Parathyroid adenoma (tissue), 2 donors: ENCODE measurements at regions not wholly inside any gene's neighbourhood (a gene's known extent, or its start where the extent isn't known, plus 50 kb on each side); places are given as distances from the start of the nearest gene placed in this dataset.

Experiments
- H2AFZ ChIP-seq: fragments of 300-600 bp; sonication (generic); one replicate; pipeline ENCODE4 v1.7.0; 2017; ENCODE audit warnings: antibody characterized with exemption, mild to moderate bottlenecking
- H3K27ac ChIP-seq: fragments of 300-600 bp; sonication (generic); one replicate; pipeline ENCODE4 v1.7.0; 2017
- H3K27me3 ChIP-seq: fragments of 300-600 bp; sonication (generic); one replicate; pipeline ENCODE4 v1.7.0; 2017; ENCODE audit warnings: low read length; ENCODE audit not compliant: control insufficient read depth, insufficient read depth
- H3K36me3 ChIP-seq: fragments of 300-600 bp; sonication (generic); one replicate; pipeline ENCODE4 v1.7.0; 2017; ENCODE audit warnings: low read length; ENCODE audit not compliant: control insufficient read depth, insufficient read depth
- H3K4me1 ChIP-seq: fragments of 300-600 bp; sonication (generic); one replicate; pipeline ENCODE4 v1.7.0; 2017; ENCODE audit warnings: control low read depth
- H3K4me2 ChIP-seq: fragments of 300-600 bp; sonication (generic); one replicate; pipeline ENCODE4 v1.7.0; 2017; ENCODE audit warnings: low read length
- H3K4me3 ChIP-seq: fragments of 300-600 bp; sonication (generic); one replicate; pipeline ENCODE4 v1.7.0; 2017; ENCODE audit warnings: low read depth, low read length
- H3K79me2 ChIP-seq: fragments of 300-600 bp; sonication (generic); one replicate; pipeline ENCODE4 v1.7.0; 2017; ENCODE audit warnings: control low read depth
- H3K9ac ChIP-seq: fragments of 300-600 bp; sonication (generic); one replicate; pipeline ENCODE4 v1.7.0; 2017; ENCODE audit warnings: mild to moderate bottlenecking
- H3K9me3 ChIP-seq: fragments of 300-600 bp; sonication (generic); one replicate; pipeline ENCODE4 v1.7.0; 2017; ENCODE audit warnings: low read length; ENCODE audit not compliant: control insufficient read depth
- CTCF ChIP-seq: fragments of 300-600 bp; sonication (generic); IDR thresholded peaks from one replicate; pipeline ENCODE4 v1.7.0; 2017; ENCODE audit warnings: antibody characterized with exemption, mild to moderate bottlenecking
- donor health status: primary hyperparathyroidism.

GRCh38 chr18:39007031-39007902, 1441.7 kb upstream of the CELF4 start:
- Histone ChIP-seq H3K4me1 (no peaks in the 10 kb centered on the region), H2AFZ (no peak overlapping the region), H3K4me2 (no peak overlapping the region), H3K9ac (no peak overlapping the region), H3K79me2 (no peaks in the 10 kb centered on the region), H3K27ac (no peak overlapping the region), H3K9me3 (no peaks in the 10 kb centered on the region), H3K36me3 (no peaks in the 10 kb centered on the region), H3K27me3 (no peaks in the 10 kb centered on the region), H3K4me3 (no peak overlapping the region)
- TF ChIP-seq CTCF, result no peak

- H3K27ac ChIP-seq, result no peak overlapping the region
- H3K9me3 ChIP-seq, result no peaks in the 10 kb centered on the region
- H2AFZ ChIP-seq, result no peak overlapping the region
- H3K36me3 ChIP-seq, result no peaks in the 10 kb centered on the region
- H3K79me2 ChIP-seq, result no peaks in the 10 kb centered on the region
- H3K4me2 ChIP-seq, result no peak overlapping the region
- no peak overlapping the region for H3K9ac ChIP-seq
- TF ChIP-seq CTCF, result no peak
- no peaks in the 10 kb centered on the region for H3K27me3 ChIP-seq
- no peaks in the 10 kb centered on the region for H3K4me1 ChIP-seq
- H3K4me3 ChIP-seq, result no peak overlapping the region
Measured at GRCh38 chr18:38996056-38996455, 1430.5 kb upstream of the CELF4 start.

GRCh38 chr18:38993342-38993741, 1427.7 kb upstream of the CELF4 start:
- H3K4me1 ChIP-seq, result no peaks in the 10 kb centered on the region
- no peak for TF ChIP-seq CTCF
- no peak overlapping the region for H2AFZ ChIP-seq
- no peaks in the 10 kb centered on the region for H3K36me3 ChIP-seq
- H3K9ac ChIP-seq, result no peak overlapping the region
- H3K27ac ChIP-seq, result no peak overlapping the region
- H3K4me2 ChIP-seq, result no peak overlapping the region
- H3K9me3 ChIP-seq, result no peaks in the 10 kb centered on the region
- no peaks in the 10 kb centered on the region for H3K79me2 ChIP-seq
- H3K4me3 ChIP-seq, result no peak overlapping the region
- no peaks in the 10 kb centered on the region for H3K27me3 ChIP-seq

GRCh38 chr18:38984968-38985367, 1419.4 kb upstream of the CELF4 start:
- H3K4me1 ChIP-seq, result no peaks in the 10 kb centered on the region
- H3K4me3 ChIP-seq, result no peak overlapping the region
- H3K4me2 ChIP-seq, result no peak overlapping the region
- H3K9me3 ChIP-seq, result no peaks in the 10 kb centered on the region
- H3K36me3 ChIP-seq, result no peaks in the 10 kb centered on the region
- H3K79me2 ChIP-seq, result no peaks in the 10 kb centered on the region
- no peaks in the 10 kb centered on the region for H3K27me3 ChIP-seq
- H2AFZ ChIP-seq, result no peak overlapping the region
- no peak overlapping the region for H3K9ac ChIP-seq
- no peak for TF ChIP-seq CTCF
- H3K27ac ChIP-seq, result no peak overlapping the region

GRCh38 chr18:38982072-38982471, 1416.5 kb upstream of the CELF4 start:
- TF ChIP-seq CTCF, result no peak
- no peaks in the 10 kb centered on the region for H3K27me3 ChIP-seq
- H3K4me3 ChIP-seq, result no peak overlapping the region

More at GRCh38 chr18:38982072-38982471, 1416.5 kb upstream of the CELF4 start:
- no peak overlapping the region for H3K4me2 ChIP-seq
- H3K36me3 ChIP-seq, result no peaks in the 10 kb centered on the region
- H3K9me3 ChIP-seq, result no peaks in the 10 kb centered on the region
- no peak overlapping the region for H3K27ac ChIP-seq
- H3K79me2 ChIP-seq, result no peaks in the 10 kb centered on the region
- no peak overlapping the region for H2AFZ ChIP-seq
- H3K9ac ChIP-seq, result no peak overlapping the region
- H3K4me1 ChIP-seq, result no peaks in the 10 kb centered on the region
